SK-N-SH (cell line): ENCODE measurements at regions not wholly inside any gene's neighbourhood (a gene's known extent, or its start where the extent isn't known, plus 50 kb on each side); places are given as distances from the start of the nearest gene placed in this dataset.

ENCODE experiments used
- EP300 ChIP-seq, 2 experiments: IDR thresholded peaks; 2 replicates each; pipeline versions ENCODE4 v1.4.0 to v1.6.1; 2012; ENCODE audit warnings: borderline replicate concordance in 1 of 2, low read depth in 1 of 2, low read length in 1 of 2
- FOXJ3 ChIP-seq: sonication (generic); formaldehyde crosslinking; IDR thresholded peaks from 2 replicates; pipeline ENCODE4 v1.5.1; 2020; ENCODE audit warnings: mild to moderate bottlenecking, missing genetic modification reagents
- GABPA ChIP-seq: IDR thresholded peaks from 2 replicates; pipeline ENCODE4 v1.4.0; 2012; ENCODE audit warnings: low read depth, mild to moderate bottlenecking
- NRF1 ChIP-seq: IDR thresholded peaks from 2 replicates; pipeline ENCODE4 v1.6.1; 2012; ENCODE audit warnings: low read depth, mild to moderate bottlenecking, low read length
- POLR2AphosphoS5 ChIP-seq: IDR thresholded peaks from 2 replicates; pipeline ENCODE4 v1.6.1; 2012; ENCODE audit warnings: low read depth, low read length
- SMC3 ChIP-seq: IDR thresholded peaks from 2 replicates; pipeline ENCODE4 v1.6.1; 2012; ENCODE audit warnings: low read depth, low read length, improper control_type of control experiment
- TCF12 ChIP-seq: IDR thresholded peaks from 2 replicates; pipeline ENCODE4 v1.4.0; 2012
- USF2 ChIP-seq: fragments of 150-350 bp; IDR thresholded peaks from 2 replicates; pipeline ENCODE4 v1.6.1; 2017; ENCODE audit warnings: antibody characterized with exemption, low read length, low read depth, borderline replicate concordance
- YY1 ChIP-seq: IDR thresholded peaks from 2 replicates; pipeline ENCODE4 v1.4.0; 2012; ENCODE audit warnings: low read depth, mild to moderate bottlenecking
- TF ChIP-seq, protein P1 (sequence below): fragments of 200-600 bp; sonication (generic); IDR thresholded peaks from 2 replicates; pipeline ENCODE4 v1.6.1; 2017; ENCODE audit warnings: antibody characterized with exemption, mild to moderate bottlenecking, moderate library complexity
- TF ChIP-seq, protein P2 (sequence below): IDR thresholded peaks from 2 replicates; pipeline ENCODE4; 2012

DNA sequence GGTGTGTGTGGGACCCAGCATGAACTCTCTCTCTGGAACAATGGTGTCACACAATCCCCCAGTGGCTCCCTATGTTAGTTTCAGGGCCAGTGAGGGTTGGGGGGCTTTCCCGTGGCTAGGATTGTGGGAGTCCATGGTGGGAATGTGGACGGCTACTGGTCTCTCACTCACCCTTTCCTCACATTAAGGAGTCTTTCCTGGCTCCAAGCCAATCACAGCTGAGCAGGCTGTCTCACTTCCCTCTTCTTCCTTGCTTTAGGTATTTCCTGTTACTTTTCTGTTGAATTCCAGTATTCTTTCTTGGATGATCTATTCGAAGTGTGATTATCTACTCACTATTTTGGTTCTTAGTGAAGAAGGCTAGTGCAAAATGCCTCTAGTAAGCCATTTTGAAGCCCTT is 324.4 kb upstream of the MPDZ start:
- TF ChIP-seq, protein P1, sequence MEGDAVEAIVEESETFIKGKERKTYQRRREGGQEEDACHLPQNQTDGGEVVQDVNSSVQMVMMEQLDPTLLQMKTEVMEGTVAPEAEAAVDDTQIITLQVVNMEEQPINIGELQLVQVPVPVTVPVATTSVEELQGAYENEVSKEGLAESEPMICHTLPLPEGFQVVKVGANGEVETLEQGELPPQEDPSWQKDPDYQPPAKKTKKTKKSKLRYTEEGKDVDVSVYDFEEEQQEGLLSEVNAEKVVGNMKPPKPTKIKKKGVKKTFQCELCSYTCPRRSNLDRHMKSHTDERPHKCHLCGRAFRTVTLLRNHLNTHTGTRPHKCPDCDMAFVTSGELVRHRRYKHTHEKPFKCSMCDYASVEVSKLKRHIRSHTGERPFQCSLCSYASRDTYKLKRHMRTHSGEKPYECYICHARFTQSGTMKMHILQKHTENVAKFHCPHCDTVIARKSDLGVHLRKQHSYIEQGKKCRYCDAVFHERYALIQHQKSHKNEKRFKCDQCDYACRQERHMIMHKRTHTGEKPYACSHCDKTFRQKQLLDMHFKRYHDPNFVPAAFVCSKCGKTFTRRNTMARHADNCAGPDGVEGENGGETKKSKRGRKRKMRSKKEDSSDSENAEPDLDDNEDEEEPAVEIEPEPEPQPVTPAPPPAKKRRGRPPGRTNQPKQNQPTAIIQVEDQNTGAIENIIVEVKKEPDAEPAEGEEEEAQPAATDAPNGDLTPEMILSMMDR, result no peak
- TF ChIP-seq POLR2AphosphoS5 (no peak), USF2 (no peak), YY1 (no peak), NRF1 (no peak), GABPA (no peak), TCF12 (no peak), EP300 (IDR thresholded peaks at IDR 0.05; ENCODE audit: borderline replicate concordance in 1 of 2, low read depth in 1 of 2, low read length in 1 of 2) (no peak), FOXJ3 (no peak), SMC3 (no peak)
- TF ChIP-seq, protein P2, sequence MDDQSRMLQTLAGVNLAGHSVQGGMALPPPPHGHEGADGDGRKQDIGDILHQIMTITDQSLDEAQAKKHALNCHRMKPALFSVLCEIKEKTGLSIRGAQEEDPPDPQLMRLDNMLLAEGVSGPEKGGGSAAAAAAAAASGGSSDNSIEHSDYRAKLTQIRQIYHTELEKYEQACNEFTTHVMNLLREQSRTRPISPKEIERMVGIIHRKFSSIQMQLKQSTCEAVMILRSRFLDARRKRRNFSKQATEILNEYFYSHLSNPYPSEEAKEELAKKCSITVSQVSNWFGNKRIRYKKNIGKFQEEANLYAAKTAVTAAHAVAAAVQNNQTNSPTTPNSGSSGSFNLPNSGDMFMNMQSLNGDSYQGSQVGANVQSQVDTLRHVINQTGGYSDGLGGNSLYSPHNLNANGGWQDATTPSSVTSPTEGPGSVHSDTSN, result no peak
